ENCODE measurements at regions not wholly inside any gene's neighbourhood (a gene's known extent, or its start where the extent isn't known, plus 50 kb on each side); places are given as distances from the start of the nearest gene placed in this dataset.

DNA sequence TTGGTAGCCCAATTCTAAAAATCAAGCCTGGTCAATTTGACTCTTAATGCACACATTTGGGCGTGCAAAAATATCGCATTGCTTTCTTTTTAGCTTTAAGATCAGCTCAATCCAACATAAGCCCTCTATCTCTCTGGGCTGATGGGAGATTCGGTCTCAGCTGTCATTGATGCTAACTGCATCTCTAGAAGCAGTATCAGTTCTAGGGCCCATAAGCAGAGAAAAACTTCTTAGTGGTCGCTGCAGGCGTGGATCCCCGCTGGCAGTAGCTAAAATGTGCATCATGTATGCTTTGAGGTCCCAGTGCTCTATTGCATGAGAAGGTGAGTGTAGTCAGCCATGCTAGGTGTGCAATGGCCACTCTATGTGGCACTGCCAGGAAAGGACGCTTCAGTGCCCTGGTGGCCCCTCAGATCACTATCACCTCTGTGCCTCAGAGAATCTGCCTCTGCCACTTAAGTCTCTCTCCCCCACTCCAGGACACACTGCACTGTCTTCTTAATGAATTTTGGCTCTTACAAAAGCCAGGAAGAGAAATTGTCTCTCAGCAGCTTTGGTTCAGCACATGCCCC lies 79.7 kb upstream of the GADD45A start:
- no peak overlapping the region for H2BK15ac ChIP-seq (ENCODE audit: low read length)
- no peak overlapping the region for H3K14ac ChIP-seq (ENCODE audit: insufficient read length)
- H2BK12ac ChIP-seq (ENCODE audit: low read depth, low read length): no peak overlapping the region
- no peak overlapping the region for H4K5ac ChIP-seq (ENCODE audit: insufficient read length, low read depth, low read length)
- POLR2A ChIA-PET (ENCODE audit: partially characterized antibody): interaction anchor here (0.9 kb wide), 1 partner anchor 80 kb away, joined by 3 read pairs; the partner anchor contains the start of gene GADD45A
- H3K36me3 ChIP-seq (ENCODE audit: control insufficient read depth in 2 of 4, insufficient read depth in 4 of 4, low read length in 3 of 4): no peaks in the 10 kb centered on the region
- H4K8ac ChIP-seq (ENCODE audit: extremely low read depth, insufficient read depth, low read length): no peak overlapping the region
- H3K4me1 ChIP-seq (replicated peaks in 1 of 4; ENCODE audit: control insufficient read depth in 3 of 4, insufficient read depth in 4 of 4, low read length in 3 of 4): peaks cover 0 to 6% (median 6%) of the 10 kb centered on the region in 4 experiments; a peak in 4 of 7 replicates
- H4K20me1 ChIP-seq (replicated peaks in 1 of 2; ENCODE audit: control insufficient read depth in 1 of 2, insufficient read depth in 2 of 2, low read length in 2 of 2): no peaks in the 10 kb centered on the region
- peak overlapping the region in 1 of 4 experiments; percentile 9; a peak in 2 of 7 replicates for H3K9ac ChIP-seq (replicated peaks in 1 of 4; ENCODE audit: extremely low read depth in 1 of 4, low read depth in 3 of 4, low read length in 3 of 4)
- no peak overlapping the region for H3K27ac ChIP-seq (ENCODE audit: low read depth, low read length)
- no peak overlapping the region for H2BK5ac ChIP-seq (ENCODE audit: low read depth, low read length)
- H2BK20ac ChIP-seq (ENCODE audit: low read length): no peak overlapping the region
- no peak overlapping the region for H3K23ac ChIP-seq (ENCODE audit: insufficient read length)
- H3K79me2 ChIP-seq (ENCODE audit: control insufficient read depth in 1 of 2, insufficient read depth in 2 of 2, low read length in 2 of 2): no peaks in the 10 kb centered on the region
- H3K4ac ChIP-seq (replicated peaks; ENCODE audit: insufficient read length, low read depth, low read length): no peak overlapping the region
- FAIRE-seq (no peak), DNase-seq (ENCODE audit: low read depth in 1 of 2, low spot score in 2 of 2) (no peak)
- H2AFZ ChIP-seq (ENCODE audit: low read length): no peak overlapping the region
- CTCF ChIA-PET (ENCODE audit: partially characterized antibody): interaction anchor here (0.9 to 2.0 kb wide), 6 partner anchors 15 to 155 kb away, joined by 3 to 16 read pairs (median 3); no protein-coding TSS in a partner anchor
- H3K4me2 ChIP-seq (ENCODE audit: insufficient read depth in 1 of 2, low read depth in 2 of 2, low read length in 2 of 2): no peak overlapping the region
- H3K9me3 ChIP-seq (ENCODE audit: insufficient read depth in 2 of 2, low read depth in 1 of 2, low read length in 1 of 2): no peaks in the 10 kb centered on the region
- H3K56ac ChIP-seq (replicated peaks; ENCODE audit: insufficient read length, low read depth, low read length): no peak overlapping the region
- 86% methylated on average over 7 of the region's 7 CpGs; no CpG with 5 or more reads in 1 of the 2 experiments for WGBS, 2 experiments (ENCODE audit: extremely low coverage in 1 of 2, insufficient coverage in 1 of 2, insufficient read length in 1 of 2, insufficient replicate concordance in 2 of 2, low coverage in 1 of 2, low lambda C conversion rate in 2 of 2, missing lambda C conversion rate in 1 of 2)
- TF ChIP-seq RXRA (IDR thresholded peaks at IDR 0.05; ENCODE audit: insufficient read depth, low read depth, low read length) (no peak), TBP (IDR thresholded peaks at IDR 0.05; ENCODE audit: low read depth, low read length) (no peak), CTBP2 (IDR thresholded peaks at IDR 0.05; ENCODE audit: borderline replicate concordance, insufficient read depth, insufficient read length, low read length) (no peak), POLR2AphosphoS5 (IDR thresholded peaks at IDR 0.05; ENCODE audit: low read depth, low read length) (no peak), KDM5A (IDR thresholded peaks at IDR 0.05; ENCODE audit: low read length) (no peak), ATF2 (IDR thresholded peaks at IDR 0.05; ENCODE audit: low read length) (no peak)
- H3K23me2 ChIP-seq (ENCODE audit: low read depth, low read length): no peaks in the 10 kb centered on the region
- no peak overlapping the region for H4K91ac ChIP-seq (replicated peaks; ENCODE audit: insufficient read length, low read length)
- H3K79me1 ChIP-seq (ENCODE audit: low read depth, low read length): no peaks in the 10 kb centered on the region
- H3K18ac ChIP-seq (ENCODE audit: extremely low read depth, low read length): no peak overlapping the region
- H3K27me3 ChIP-seq (replicated peaks in 1 of 4; ENCODE audit: control insufficient read depth in 3 of 4, extremely low read depth in 1 of 4, insufficient read depth in 3 of 4, low read length in 3 of 4): no peaks in the 10 kb centered on the region
- H2AK5ac ChIP-seq (ENCODE audit: low read depth, low read length): no peak overlapping the region
- no peak overlapping the region for H2BK120ac ChIP-seq (replicated peaks; ENCODE audit: low read depth, low read length)
- H3K4me3 ChIP-seq (ENCODE audit: extremely low read depth in 1 of 4, insufficient read depth in 2 of 4, low read depth in 3 of 4, low read length in 4 of 4): no peak overlapping the region

All from H1 (cell line).